HCT116 (cell line): ENCODE measurements at regions not wholly inside any gene's neighbourhood (a gene's known extent, or its start where the extent isn't known, plus 50 kb on each side); places are given as distances from the start of the nearest gene placed in this dataset.

Source experiments
- ATAC-seq: fragments of 200-7000 bp; cut with Tn5 transposase; 2 replicates; pipeline ENCODE4 v1.9.1; 2020; ENCODE audit warnings: mild to moderate bottlenecking, moderate library complexity
- BruUV-seq: library from RNA; stranded (reverse); fragments of 400-500 nt; replicated peaks from 2 replicates; lab custom pipeline; 2021; lab: Mats Ljungman, UMichigan
- CTCF ChIA-PET: fragments of 300-600 bp; sonication (Branson Sonifier 250); formaldehyde crosslinking; loops from one replicate; lab custom pipeline; 2021; ENCODE audit warnings: antibody characterized with exemption; lab: Charles Lee
- POLR2A ChIA-PET: fragments of 300-600, 350-600 bp; sonication (Branson Sonifier 250); formaldehyde crosslinking; loops from one replicate; lab custom pipeline; 2021; ENCODE audit warnings: antibody characterized with exemption; lab: Charles Lee
- RAD21 ChIA-PET, 2 experiments: fragments of 300-600 bp; sonication (Branson Sonifier 250); formaldehyde crosslinking; loops; one replicate each; lab custom pipeline; 2023; ENCODE audit warnings: low total read pairs in 2 of 2; ENCODE audit not compliant: uncharacterized antibody in 2 of 2, unreplicated experiment in 2 of 2, low non-redundant PET in 1 of 2; lab: Charles Lee
- DNase-seq: peaks from one replicate; pipeline ENCODE4 v3.0.0-alpha.2; 2010; ENCODE audit warnings: low read depth, low spot score
- H2AFZ ChIP-seq: fragments of 200-600 bp; shearing (Covaris generic), sonication (generic); 2 replicates; pipeline ENCODE4 v1.6.1; 2017; ENCODE audit warnings: low read depth, mixed run types, mixed read lengths, antibody characterized with exemption, low read length; ENCODE audit not compliant: poor library complexity, severe bottlenecking
- H3K27ac ChIP-seq: 2 replicates; pipeline ENCODE4 v1.5.1; 2012; ENCODE audit warnings: low read depth, low read length
- H3K27me3 ChIP-seq: fragments of 200-600 bp; sonication (generic); 2 replicates; pipeline ENCODE4 v1.6.1; 2016; ENCODE audit warnings: mixed run types, low read length, mixed read lengths; ENCODE audit not compliant: insufficient read depth
- H3K36me3 ChIP-seq, 2 experiments: fragments of 200-500 bp in 1 of 2; fragments of 200-600 bp in 1 of 2; sonication (Bioruptor generic) in 1 of 2; sonication (generic) in 1 of 2; 2 replicates each; pipeline versions ENCODE4 v1.5.1 to v1.6.1; 2014 to 2016; ENCODE audit warnings: low read length in 2 of 2, inconsistent platforms in 1 of 2, mixed read lengths in 1 of 2, mixed run types in 1 of 2; ENCODE audit not compliant: insufficient read depth in 2 of 2, control insufficient read depth in 1 of 2
- H3K4me1 ChIP-seq, 2 experiments: fragments of 200-600 bp in 1 of 2; sonication (generic) in 1 of 2; 2 replicates each; pipeline versions ENCODE4 v1.5.1 to v1.6.1; 2012 to 2017; ENCODE audit warnings: low read length in 2 of 2, inconsistent platforms in 1 of 2, mild to moderate bottlenecking in 1 of 2, mixed read lengths in 1 of 2, mixed run types in 1 of 2, moderate library complexity in 1 of 2; ENCODE audit not compliant: insufficient read depth in 2 of 2, control insufficient read depth in 1 of 2
- H3K4me2 ChIP-seq: fragments of 200-600 bp; sonication (generic); 2 replicates; pipeline ENCODE4 v1.6.1; 2017; ENCODE audit warnings: mixed run types, low read length, mixed read lengths
- H3K4me3 ChIP-seq, 2 experiments: fragments of 200-600 bp in 1 of 2; sonication (generic) in 1 of 2; replicated peaks in 1 of 2; 2 replicates each; pipeline ENCODE4 v1.5.1; 2011 to 2016; ENCODE audit warnings: low read length in 2 of 2, control low read depth in 1 of 2, low read depth in 1 of 2, mild to moderate bottlenecking in 1 of 2, mixed read lengths in 1 of 2, mixed run types in 1 of 2
- H3K79me2 ChIP-seq: fragments of 200-600 bp; sonication (generic); 2 replicates; pipeline ENCODE4 v1.6.1; 2017; ENCODE audit warnings: mild to moderate bottlenecking, mixed run types, low read length, moderate library complexity, mixed read lengths; ENCODE audit not compliant: insufficient read depth
- H3K9ac ChIP-seq: fragments of 200-600 bp; sonication (generic); 2 replicates; pipeline ENCODE4 v1.6.1; 2016; ENCODE audit warnings: low read length, mixed read lengths
- H3K9me2 ChIP-seq: fragments of 200-600 bp; sonication (generic), shearing (Covaris generic); 2 replicates; pipeline ENCODE4 v1.6.1; 2017; ENCODE audit warnings: mixed run types, mild to moderate bottlenecking, moderate library complexity; ENCODE audit not compliant: insufficient read depth
- H3K9me3 ChIP-seq, 2 experiments: fragments of 200-500 bp in 1 of 2; fragments of 200-600 bp in 1 of 2; sonication (Bioruptor generic) in 1 of 2; sonication (generic) in 1 of 2; 2 replicates each; pipeline ENCODE4 v1.6.1; 2014 to 2017; ENCODE audit warnings: low read length in 2 of 2, mixed read lengths in 2 of 2, inconsistent platforms in 1 of 2, low read depth in 1 of 2, mild to moderate bottlenecking in 1 of 2, mixed run types in 1 of 2, moderate library complexity in 1 of 2; ENCODE audit not compliant: control insufficient read depth in 1 of 2, insufficient read depth in 1 of 2
- H4K20me1 ChIP-seq: fragments of 200-600 bp; sonication (generic), shearing (Covaris generic); 2 replicates; pipeline ENCODE4 v1.6.1; 2017; ENCODE audit warnings: mixed run types, mild to moderate bottlenecking, moderate library complexity; ENCODE audit not compliant: insufficient read depth
- CBX3 ChIP-seq: IDR thresholded peaks from 2 replicates; pipeline ENCODE4 v1.6.1; 2012; ENCODE audit warnings: low read depth
- ELF1 ChIP-seq: IDR thresholded peaks from 2 replicates; pipeline ENCODE4 v1.6.1; 2012; ENCODE audit warnings: low read depth, borderline replicate concordance
- POLR2A ChIP-seq: IDR thresholded peaks from 2 replicates; pipeline ENCODE4 v1.7.0; 2011; ENCODE audit warnings: borderline replicate concordance; ENCODE audit not compliant: insufficient read depth, insufficient read length; ENCODE audit errors: extremely low read depth
- POLR2AphosphoS5 ChIP-seq: IDR thresholded peaks from 2 replicates; pipeline ENCODE4 v1.6.1; 2011; ENCODE audit warnings: mild to moderate bottlenecking, low read depth, low read length, moderate library complexity
- SP1 ChIP-seq: IDR thresholded peaks from 2 replicates; pipeline ENCODE4 v1.6.1; 2012; ENCODE audit warnings: low read depth
- YY1 ChIP-seq: IDR thresholded peaks from 2 replicates; pipeline ENCODE4 v1.6.1; 2011; ENCODE audit warnings: low read length, low read depth, moderate library complexity, mild to moderate bottlenecking; ENCODE audit not compliant: insufficient replicate concordance; ENCODE audit errors: extremely low read depth
- intact Hi-C: fragments of 100-400 bp; cut with micrococcal nuclease; formaldehyde crosslinking; loops from 2 replicates; pipeline ENCODE4 v1.10.0; 2022
- TF ChIP-seq, protein P1 (sequence below): IDR thresholded peaks from 2 replicates; pipeline ENCODE4 v1.6.1; 2012; ENCODE audit warnings: low read depth

DNA sequence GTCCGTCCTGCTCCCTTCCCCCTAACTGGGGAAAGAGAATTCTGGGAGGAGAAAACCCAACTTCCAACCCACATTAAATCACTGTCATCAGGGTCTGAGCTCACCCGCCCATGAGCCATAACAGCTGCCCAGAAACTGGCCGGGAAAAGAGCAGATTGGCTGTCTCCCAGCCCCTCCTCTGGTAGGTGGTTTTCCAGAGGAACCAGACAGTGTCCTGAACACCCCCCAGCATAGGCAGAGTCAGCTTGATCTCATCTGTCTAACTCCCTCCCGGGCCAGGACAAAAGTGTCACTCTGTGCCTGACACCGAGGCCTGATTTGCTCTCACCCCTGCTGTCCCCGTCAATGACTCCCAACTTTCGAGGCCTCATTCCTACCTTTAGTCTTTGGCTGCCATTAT lies 197.0 kb downstream of the AXIN2 start:
- no peak overlapping the region for H3K4me3 ChIP-seq
- intact Hi-C loops: no loop called here
- BruUV-seq: no TSS peak
- ChIA-PET CTCF (interaction anchor here (1.8 kb wide), 1 partner anchor 70 kb away, joined by 5 read pairs; no protein-coding TSS in a partner anchor), POLR2A (no interaction called here), RAD21 (no interaction called here)
- no peak overlapping the region for H2AFZ ChIP-seq
- TF ChIP-seq POLR2A (no peak), CBX3 (no peak), YY1 (no peak), SP1 (no peak), POLR2AphosphoS5 (no peak), ELF1 (no peak)
- TF ChIP-seq, protein P1, sequence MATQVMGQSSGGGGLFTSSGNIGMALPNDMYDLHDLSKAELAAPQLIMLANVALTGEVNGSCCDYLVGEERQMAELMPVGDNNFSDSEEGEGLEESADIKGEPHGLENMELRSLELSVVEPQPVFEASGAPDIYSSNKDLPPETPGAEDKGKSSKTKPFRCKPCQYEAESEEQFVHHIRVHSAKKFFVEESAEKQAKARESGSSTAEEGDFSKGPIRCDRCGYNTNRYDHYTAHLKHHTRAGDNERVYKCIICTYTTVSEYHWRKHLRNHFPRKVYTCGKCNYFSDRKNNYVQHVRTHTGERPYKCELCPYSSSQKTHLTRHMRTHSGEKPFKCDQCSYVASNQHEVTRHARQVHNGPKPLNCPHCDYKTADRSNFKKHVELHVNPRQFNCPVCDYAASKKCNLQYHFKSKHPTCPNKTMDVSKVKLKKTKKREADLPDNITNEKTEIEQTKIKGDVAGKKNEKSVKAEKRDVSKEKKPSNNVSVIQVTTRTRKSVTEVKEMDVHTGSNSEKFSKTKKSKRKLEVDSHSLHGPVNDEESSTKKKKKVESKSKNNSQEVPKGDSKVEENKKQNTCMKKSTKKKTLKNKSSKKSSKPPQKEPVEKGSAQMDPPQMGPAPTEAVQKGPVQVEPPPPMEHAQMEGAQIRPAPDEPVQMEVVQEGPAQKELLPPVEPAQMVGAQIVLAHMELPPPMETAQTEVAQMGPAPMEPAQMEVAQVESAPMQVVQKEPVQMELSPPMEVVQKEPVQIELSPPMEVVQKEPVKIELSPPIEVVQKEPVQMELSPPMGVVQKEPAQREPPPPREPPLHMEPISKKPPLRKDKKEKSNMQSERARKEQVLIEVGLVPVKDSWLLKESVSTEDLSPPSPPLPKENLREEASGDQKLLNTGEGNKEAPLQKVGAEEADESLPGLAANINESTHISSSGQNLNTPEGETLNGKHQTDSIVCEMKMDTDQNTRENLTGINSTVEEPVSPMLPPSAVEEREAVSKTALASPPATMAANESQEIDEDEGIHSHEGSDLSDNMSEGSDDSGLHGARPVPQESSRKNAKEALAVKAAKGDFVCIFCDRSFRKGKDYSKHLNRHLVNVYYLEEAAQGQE: no peak
- no peaks in the 10 kb centered on the region for H3K9me2 ChIP-seq
- no peak for DNase-seq
- no peaks in the 10 kb centered on the region for H3K79me2 ChIP-seq
- H3K4me2 ChIP-seq: no peak overlapping the region
- no peak overlapping the region for H3K27ac ChIP-seq
- H4K20me1 ChIP-seq: no peaks in the 10 kb centered on the region
- ATAC-seq: no peak
- H3K9ac ChIP-seq: no peak overlapping the region
- H3K36me3 ChIP-seq: no peaks in the 10 kb centered on the region
- no peaks in the 10 kb centered on the region for H3K27me3 ChIP-seq
- H3K9me3 ChIP-seq: no peaks in the 10 kb centered on the region
- H3K4me1 ChIP-seq: peaks cover 0 to 11% of the 10 kb centered on the region in 2 experiments; a peak in 2 of 4 replicates
